HEK293 (cell line): ENCODE measurements at regions not wholly inside any gene's neighbourhood (a gene's known extent, or its start where the extent isn't known, plus 50 kb on each side); places are given as distances from the start of the nearest gene placed in this dataset.

Experiments
- KLF9 ChIP-seq: fragments of 450-650 bp; formaldehyde crosslinking; IDR thresholded peaks from 2 replicates; pipeline ENCODE4 v1.5.1; 2016; ENCODE audit warnings: missing biosample characterization, missing genetic modification characterization, low read depth
- PRDM10 ChIP-seq: fragments of 450-650 bp; formaldehyde crosslinking; IDR thresholded peaks from 2 replicates; pipeline ENCODE4 v1.5.1; 2016; ENCODE audit warnings: missing biosample characterization, missing genetic modification characterization
- TCF7L2 ChIP-seq: IDR thresholded peaks from 2 replicates; pipeline ENCODE4 v1.6.1; 2011; ENCODE audit warnings: low read depth, mild to moderate bottlenecking, inconsistent platforms, low read length, moderate library complexity, borderline replicate concordance
- YY1 ChIP-seq: fragments of 450-650 bp; formaldehyde crosslinking; IDR thresholded peaks from 2 replicates; pipeline ENCODE4 v1.5.1; 2018; ENCODE audit warnings: missing biosample characterization, missing genetic modification characterization
- ZNF146 ChIP-seq: fragments of 450-650 bp; formaldehyde crosslinking; IDR thresholded peaks from 2 replicates; pipeline ENCODE4 v1.5.1; 2016; ENCODE audit warnings: missing biosample characterization, missing genetic modification characterization
- ZNF311 ChIP-seq: fragments of 450-650 bp; formaldehyde crosslinking; IDR thresholded peaks from 2 replicates; pipeline ENCODE4 v1.5.1; 2017; ENCODE audit warnings: missing biosample characterization, missing genetic modification characterization, borderline replicate concordance
- ZNF837 ChIP-seq: fragments of 450-650 bp; formaldehyde crosslinking; IDR thresholded peaks from 2 replicates; pipeline ENCODE4 v1.5.1; 2016; ENCODE audit warnings: missing biosample characterization, missing genetic modification characterization
- ZXDB ChIP-seq: fragments of 450-650 bp; formaldehyde crosslinking; IDR thresholded peaks from 2 replicates; pipeline ENCODE4 v1.5.1; 2016; ENCODE audit warnings: missing biosample characterization, missing genetic modification characterization
- TF ChIP-seq, protein P1 (sequence below): fragments of 450-650 bp; formaldehyde crosslinking; IDR thresholded peaks from 2 replicates; pipeline ENCODE4 v1.5.1; 2016; ENCODE audit warnings: missing biosample characterization, missing genetic modification characterization

- TF ChIP-seq KLF9 (tag by site-specific recombination), result no peak
- TF ChIP-seq ZNF146 (tag by site-specific recombination), result no peak
- no peak for TF ChIP-seq PRDM10
- TF ChIP-seq, protein P1, sequence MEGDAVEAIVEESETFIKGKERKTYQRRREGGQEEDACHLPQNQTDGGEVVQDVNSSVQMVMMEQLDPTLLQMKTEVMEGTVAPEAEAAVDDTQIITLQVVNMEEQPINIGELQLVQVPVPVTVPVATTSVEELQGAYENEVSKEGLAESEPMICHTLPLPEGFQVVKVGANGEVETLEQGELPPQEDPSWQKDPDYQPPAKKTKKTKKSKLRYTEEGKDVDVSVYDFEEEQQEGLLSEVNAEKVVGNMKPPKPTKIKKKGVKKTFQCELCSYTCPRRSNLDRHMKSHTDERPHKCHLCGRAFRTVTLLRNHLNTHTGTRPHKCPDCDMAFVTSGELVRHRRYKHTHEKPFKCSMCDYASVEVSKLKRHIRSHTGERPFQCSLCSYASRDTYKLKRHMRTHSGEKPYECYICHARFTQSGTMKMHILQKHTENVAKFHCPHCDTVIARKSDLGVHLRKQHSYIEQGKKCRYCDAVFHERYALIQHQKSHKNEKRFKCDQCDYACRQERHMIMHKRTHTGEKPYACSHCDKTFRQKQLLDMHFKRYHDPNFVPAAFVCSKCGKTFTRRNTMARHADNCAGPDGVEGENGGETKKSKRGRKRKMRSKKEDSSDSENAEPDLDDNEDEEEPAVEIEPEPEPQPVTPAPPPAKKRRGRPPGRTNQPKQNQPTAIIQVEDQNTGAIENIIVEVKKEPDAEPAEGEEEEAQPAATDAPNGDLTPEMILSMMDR (tag by site-specific recombination), result no peak
- TF ChIP-seq ZNF837 (tag by site-specific recombination), result no peak
- TF ChIP-seq ZXDB (tag by site-specific recombination), result no peak
- no peak for TF ChIP-seq ZNF311
- TF ChIP-seq YY1 (tag by site-specific recombination), result no peak
- TF ChIP-seq TCF7L2, result no peak
Observed at GRCh38 chr2:6750411-6751158, 115.1 kb downstream of the CMPK2 start.
